GM19455 (cell line): ENCODE measurements at regions not wholly inside any gene's neighbourhood (a gene's known extent, or its start where the extent isn't known, plus 50 kb on each side); places are given as distances from the start of the nearest gene placed in this dataset.
"Not testable (repeated sequence)": the region's sequence is repeated elsewhere in the genome, so short reads cannot be mapped to it uniquely, and the experiment has no call there.

ENCODE experiments used
- ATAC-seq: cut with Tn5 transposase; IDR thresholded peaks from one replicate; pipeline ENCODE4 v1.9.1; 2021; ENCODE audit not compliant: unreplicated experiment

DNA sequence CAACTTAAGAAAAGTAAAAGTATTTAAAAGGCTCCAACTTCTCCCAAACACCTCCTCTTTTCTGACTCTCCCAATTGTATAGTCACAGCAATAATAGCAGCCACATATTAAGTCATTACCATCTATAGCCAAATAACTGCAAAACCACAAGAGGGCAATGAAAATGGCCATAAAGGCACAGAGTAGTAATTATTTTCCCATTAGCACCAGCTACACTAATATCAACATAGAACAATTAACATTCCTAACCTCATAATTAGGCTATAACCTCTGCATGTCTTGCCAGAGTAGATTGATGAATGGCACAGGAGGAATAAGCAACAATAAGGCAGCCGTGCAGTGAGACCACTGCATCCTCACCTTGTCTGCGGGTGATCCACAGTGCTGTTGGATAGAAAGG lies 226.4 kb upstream of the SERP2 start:
- ATAC-seq: no peak

DNA sequence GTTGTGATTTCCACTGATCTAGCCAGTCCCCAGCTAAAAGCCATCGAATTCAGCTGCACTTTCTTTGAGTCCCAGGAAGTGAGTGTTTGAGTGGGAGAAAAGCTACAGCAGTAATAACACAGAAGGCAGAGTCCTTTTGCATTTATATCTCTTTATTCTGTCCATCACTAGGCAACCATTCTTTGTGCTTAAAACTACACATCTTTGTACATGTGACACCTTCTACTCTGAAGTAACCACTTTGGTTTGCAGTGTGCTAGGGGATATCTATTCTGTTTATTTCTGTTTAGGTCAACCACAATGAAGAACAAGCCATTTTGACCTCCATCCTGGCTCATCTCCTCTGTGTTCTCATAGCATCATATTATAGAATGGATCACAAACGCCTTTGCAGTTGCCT lies 226.0 kb upstream of the SERP2 start:
- ATAC-seq: no peak

DNA sequence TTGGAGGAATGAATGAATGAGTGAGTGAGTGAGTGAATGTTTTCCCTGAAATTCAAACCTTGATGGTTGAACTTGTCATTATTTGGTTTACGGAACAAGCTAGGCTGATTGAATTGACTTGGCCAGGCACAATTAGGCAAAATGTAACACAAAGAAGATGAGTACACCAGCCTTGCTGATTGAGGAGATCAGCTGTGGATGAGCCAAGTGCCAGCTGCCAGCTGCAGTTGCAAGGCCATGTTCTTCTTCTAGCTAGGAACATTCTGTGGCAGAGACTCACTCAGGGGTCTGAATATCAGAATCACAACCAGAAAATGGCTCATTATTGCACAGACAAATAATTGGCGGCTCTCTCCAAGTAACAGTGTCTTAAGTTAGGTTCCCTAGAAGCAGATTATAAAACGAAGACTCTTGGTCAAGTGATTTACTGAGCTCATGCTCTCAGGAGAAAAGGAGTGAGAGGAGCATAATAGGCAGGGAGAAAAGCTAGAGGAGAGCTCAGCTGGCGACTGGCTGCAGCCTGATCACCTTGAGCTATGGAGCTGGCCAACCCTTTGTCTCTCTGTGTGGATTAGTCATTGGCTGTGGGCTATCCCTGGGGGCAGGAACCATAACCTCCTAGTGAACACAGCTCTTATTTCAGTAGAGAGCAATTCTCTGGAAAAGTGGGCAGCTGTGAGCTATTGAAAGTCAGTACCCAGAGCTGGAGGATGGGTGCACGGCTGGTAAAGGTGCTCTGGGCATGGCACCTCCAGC lies 225.3 kb upstream of the SERP2 start:
- ATAC-seq: no peak

DNA sequence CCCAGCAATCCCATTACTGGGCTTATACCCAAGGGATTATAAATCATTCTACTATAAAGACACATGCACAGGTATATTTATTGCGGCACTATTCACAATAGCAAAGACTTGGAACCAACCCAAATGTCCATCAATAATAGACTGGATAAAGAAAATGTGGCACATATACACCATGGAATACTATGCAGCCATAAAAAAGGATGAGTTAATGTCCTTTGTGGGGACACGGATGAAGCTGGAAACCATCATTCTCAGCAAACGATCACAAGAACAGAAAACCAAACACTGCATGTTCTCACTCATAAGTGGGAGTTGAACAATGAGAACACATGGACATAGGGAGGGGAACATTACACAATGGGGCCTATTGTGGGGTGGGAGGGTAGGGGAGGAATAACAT lies 224.4 kb upstream of the SERP2 start:
- ATAC-seq: not testable (repeated sequence)

DNA sequence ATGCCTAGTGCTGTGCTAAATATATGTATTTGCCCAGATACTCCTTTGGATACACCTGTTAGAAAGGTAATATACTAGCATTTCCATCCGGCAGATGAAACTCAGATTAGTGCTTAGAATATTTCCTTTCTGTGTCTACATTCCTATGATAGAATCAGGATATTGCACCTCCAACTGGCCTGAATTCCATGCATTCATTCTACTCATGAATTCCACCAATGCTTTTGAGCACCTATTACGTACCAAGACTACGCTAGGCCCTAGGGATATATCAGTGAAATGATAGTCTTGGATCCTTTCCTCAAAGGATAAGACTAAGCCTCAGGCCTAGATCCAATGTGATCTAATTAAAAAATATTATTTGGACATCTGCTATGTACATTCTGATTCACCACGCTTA lies 223.8 kb upstream of the SERP2 start:
- ATAC-seq: no peak

DNA sequence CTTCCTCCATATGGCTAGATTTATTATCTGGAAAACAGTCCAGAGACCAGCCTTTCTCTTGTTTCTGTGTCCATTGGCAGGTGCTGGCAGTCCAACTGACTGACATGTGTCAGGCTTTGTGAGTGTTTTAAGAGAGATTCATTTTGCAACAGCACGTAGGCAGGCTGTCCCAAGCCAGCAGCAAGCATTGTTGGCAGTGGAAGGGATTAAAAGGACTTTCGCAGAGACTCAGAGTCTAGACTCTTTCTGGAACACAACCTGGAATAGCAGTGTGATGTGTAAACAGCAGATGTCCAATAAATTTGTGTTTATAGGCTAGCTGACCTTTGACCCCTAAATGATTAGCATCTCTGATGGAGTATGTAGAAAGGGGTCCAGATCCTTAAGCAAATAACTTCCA lies 222.2 kb upstream of the SERP2 start:
- ATAC-seq: no peak

DNA sequence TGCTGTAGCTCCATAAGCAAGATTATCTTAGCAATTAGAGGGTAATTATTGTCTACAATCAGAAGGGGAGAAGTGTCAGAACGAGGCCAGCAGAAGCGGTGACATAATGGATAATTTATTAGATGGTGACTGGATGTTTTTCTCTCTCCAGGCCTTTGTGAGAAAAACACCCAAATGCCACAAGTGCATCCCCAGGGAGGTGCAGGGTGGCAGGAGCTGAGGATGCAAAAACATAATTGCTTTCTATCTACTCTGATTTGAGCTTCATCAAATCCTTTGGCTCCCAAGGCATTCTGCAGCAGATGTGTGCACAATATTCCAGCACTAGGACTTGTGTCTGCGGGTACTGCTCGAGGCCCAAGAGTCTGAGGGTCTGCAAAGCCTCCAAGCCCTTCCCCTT lies 220.1 kb upstream of the SERP2 start:
- ATAC-seq: no peak

DNA sequence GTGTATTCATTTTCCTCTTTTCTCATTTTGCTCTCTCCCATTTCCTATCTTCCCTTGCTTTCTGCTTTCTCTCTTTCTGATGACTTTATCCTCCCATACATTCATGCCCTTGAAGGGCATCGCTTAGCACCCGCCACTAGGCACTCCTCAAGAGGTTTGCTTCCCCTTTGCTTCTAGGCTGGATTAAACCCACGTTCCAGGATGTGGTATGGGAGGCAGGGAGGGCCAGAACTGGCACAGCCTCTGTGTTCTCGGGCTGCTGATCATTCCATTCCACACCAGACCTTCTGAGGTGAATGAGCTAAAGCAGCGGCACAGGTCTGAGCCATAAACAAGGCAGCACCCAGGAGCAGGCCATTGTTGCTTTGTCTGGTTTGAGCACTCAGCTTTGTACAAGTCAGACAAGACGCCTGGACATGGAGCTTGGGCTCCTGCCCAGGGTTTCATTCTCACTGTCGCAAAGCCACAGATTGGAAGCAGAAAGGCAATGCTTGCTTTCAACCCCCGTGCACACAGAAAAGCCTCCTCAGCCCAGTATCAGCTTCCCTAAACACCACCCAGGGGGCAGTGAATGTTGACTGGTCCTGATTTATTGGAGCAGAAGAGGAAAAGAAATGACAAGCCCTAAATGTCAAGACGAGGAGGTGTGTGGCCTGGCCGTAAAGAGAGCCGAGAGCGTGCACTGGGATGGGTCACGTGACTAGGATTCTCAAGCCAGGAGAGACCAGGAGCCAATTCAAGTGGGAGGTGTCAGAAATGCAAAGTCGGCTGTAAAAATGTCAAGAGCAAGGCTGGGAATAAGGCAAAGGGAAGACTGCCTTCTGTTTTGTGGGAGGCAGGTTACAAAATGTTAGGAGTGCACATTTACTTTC lies 218.0 kb upstream of the SERP2 start:
- no peak for ATAC-seq

DNA sequence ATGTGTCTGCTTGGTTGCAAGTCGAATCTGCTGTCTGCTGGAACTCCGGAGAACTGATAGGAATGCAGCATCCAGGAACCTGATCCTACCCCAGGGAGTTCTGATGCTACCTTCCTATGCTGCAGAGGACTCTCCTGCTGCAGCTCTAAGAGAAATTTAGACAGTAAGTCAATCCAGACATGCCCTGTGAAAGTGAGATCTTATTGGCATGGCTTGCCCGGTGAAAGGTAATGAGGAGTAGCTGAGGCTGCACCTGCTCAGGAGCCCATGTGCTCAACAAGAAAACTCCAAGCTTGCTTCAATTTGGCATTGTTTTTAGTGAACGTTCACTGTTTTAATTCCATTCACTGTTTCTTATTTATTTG lies 217.3 kb upstream of the SERP2 start:
- no peak for ATAC-seq

DNA sequence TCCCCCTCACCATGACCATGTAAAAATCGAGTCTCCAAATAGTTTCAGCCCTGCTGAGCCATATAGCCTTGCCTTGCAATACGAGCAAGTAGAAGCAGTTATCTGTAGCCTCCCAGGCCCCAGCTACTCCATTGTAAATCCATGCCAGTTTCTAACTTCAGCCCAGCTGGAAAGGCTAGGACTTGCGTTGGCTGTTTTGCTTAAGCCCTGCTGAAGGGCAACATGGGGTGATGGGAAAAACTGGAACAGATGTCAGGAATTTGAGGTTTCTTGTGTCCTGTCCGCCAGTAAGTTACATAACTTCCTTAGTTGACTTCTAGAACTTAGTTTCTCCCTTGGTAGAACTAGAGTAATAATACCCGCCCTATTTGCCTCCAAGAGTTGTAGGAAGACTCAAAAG lies 216.0 kb upstream of the SERP2 start:
- no peak for ATAC-seq

DNA sequence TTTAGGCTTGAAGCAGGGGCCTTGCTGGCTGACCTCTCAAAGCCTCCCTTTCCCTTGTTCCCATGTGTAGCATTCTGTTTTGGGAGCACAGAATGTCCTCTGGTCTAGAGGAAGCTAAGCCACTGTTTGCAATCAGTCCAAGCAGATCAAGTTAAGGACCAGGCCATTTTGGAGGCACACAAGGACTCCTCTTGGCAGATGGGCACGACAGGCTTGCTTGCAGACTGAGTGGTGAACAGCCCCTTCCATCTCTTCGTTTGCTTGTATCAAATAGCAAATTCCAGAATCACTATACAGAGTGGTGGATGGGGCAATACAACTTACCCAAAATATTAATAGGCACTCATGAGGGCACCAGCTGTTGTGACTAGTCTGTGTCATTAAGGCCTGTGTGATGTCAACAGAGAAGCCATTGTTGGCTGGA lies 215.5 kb upstream of the SERP2 start:
- no peak for ATAC-seq

DNA sequence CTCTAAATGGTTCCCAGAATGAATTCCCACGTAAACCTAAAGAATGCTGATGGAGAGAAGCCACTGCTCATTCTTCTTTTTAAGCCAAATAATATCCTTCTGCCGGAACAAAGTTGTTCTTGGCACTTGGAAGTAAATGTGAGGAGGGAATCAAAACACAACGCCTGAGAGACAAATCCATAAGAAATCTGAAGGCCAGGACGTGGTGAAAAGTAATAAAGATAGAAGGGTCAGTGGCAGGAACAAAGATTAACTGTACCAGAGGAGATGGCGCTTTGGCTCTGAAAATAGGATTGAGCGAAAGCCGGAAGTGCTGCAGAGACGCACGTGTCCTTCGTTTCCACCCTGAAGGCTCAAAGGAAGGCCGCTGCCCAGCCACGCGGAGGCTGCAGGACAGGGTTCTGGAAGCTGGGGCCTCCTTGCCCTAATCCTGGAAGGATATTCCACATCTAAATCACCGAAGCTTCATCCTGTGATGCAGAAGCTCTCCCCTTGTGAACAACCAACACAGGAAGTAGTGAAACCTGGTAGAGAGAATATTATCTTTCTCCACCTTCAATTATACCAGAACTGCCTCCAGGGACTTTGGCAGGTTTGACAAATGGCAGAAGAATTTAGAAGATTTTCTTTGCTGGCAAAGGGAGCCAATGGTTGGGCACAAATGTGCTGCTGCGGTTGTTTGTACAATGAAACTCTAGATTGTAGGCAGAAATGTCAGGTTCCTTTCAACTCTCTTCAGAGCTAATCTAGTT lies 214.6 kb upstream of the SERP2 start:
- ATAC-seq: no peak

DNA sequence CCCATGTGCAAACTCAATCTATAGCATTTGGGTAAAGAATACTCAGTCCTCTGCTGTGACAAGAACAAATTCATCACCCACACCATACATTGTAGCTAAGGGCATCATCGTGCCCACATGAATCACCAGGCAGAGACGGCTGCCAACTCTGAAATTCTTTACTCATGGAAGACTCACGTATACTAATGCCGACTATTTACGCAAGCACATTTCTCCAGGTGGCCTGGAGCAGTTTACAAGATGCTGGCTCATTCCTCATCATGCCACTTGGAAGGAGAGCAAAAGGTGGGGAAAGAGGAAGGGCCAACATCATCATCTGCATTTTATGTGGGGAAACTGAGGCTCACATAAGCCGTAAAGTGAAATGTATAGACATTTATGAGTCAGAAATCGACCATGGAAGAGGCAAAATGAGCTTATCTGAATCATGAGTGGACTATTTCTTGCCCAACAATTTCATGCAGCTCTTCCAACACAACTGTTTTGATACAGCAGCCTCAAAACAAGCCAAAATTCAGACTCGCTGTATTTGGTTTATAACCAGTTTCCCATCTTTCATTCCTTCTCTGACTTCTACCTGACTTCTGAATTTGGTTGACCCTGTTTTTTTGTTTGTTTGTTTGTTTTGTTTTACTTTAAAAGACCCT lies 213.9 kb upstream of the SERP2 start:
- ATAC-seq: no peak

DNA sequence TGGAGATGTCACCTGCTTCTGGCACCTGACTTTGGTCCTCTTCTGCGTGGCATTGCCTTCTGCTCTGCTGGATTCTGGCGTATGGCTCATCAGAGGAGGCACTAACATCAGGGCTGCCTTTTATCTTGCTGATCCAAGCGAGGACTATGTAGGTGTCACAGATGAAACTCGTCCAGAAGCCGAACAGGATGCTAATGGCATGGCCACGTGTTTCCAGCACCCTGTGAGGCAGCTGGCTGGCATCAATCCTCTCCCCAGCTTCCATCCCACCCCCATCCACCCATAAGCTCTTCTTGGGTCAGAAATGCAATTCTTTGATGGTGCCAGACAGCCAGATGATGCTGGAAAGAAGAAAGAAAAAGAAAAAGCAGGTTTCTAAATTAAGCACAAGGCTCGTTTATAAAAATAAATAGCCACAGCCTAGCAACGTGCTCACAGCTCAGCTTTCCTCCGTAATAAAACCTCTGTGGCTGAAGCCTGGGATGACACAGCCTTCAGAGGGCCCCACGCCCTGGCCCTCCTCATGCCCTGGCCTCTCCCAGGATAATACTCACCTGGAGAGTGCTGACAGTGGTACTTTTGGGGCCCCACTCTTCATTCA lies 212.9 kb upstream of the SERP2 start:
- ATAC-seq: no peak

DNA sequence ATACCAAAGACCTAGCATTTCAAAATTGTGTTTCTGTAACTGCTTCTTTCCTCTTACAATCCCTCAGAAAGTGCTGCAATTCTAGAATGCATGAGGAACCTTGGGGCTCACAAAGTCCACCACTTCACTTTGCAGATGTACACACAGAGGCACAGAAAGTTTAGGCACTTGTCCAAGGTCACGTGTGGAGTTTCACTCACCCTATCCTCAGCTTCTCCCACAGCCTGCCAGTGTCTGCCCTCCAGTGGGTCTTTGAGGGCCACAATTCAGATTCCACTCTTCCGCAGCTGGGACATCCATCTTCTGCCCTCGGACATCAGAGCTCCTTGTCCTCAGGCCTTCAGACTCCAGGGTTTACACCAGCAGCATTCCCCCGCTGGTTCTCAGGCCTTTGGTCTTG lies 210.5 kb upstream of the SERP2 start:
- no peak for ATAC-seq

DNA sequence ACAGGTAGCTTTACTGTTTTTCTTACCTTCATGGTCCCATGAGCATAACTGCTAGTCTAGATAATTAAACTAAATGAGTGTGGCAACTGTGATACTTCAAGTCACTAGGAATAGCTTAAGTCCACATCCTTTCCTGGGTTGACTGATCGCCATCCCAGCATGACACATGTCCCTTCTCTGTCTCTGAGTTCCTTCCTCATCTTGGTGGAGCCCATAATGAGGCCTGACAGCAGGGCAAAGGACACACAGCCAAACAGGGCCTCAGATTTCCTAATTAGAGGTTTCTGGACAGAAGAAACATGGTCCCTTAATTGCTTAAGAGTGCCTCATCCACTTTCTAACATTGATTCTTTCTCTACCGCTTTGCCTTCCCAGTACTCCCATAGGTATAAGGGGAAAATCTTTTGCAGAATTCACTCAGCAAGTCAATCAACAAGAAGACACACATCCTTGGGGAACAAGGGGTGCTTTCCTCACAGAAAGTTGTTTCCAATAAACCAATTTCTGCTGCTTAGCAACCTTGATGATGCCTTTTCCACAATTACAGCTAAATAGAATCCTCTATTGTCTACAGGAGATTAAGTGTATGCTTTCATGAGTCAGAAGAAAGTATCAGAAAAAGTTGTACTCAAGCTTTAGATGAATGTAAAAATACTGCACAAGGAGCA lies 208.3 kb upstream of the SERP2 start:
- no peak for ATAC-seq

DNA sequence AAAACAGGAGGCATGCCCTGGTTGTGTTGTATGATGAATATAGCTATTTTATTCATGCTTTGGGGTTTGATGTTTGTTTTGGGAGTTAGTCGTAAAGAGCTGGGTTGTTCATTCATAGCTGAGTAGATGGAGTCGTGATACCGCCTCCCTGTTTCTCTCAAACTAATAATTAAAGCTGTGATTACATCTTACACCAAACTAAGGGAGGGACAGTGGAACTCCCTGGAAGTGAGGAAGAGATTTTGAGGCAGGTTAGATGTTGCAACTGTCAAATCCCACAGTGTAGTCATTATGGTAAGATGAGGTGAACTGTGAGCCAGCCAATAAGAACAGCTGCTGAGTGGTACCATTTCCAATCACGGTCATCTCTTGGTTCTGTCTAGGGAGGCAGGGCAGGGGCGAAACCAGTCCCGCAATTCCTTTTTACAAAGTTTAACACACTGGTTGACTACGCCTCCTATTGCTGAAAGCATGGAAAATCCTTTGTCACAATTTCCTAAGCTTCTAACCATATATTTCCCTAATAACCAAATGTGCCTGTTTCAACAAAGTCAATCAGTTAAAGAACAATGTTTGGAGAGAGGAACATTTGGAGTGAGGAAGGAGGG lies 207.6 kb upstream of the SERP2 start:
- no peak for ATAC-seq

DNA sequence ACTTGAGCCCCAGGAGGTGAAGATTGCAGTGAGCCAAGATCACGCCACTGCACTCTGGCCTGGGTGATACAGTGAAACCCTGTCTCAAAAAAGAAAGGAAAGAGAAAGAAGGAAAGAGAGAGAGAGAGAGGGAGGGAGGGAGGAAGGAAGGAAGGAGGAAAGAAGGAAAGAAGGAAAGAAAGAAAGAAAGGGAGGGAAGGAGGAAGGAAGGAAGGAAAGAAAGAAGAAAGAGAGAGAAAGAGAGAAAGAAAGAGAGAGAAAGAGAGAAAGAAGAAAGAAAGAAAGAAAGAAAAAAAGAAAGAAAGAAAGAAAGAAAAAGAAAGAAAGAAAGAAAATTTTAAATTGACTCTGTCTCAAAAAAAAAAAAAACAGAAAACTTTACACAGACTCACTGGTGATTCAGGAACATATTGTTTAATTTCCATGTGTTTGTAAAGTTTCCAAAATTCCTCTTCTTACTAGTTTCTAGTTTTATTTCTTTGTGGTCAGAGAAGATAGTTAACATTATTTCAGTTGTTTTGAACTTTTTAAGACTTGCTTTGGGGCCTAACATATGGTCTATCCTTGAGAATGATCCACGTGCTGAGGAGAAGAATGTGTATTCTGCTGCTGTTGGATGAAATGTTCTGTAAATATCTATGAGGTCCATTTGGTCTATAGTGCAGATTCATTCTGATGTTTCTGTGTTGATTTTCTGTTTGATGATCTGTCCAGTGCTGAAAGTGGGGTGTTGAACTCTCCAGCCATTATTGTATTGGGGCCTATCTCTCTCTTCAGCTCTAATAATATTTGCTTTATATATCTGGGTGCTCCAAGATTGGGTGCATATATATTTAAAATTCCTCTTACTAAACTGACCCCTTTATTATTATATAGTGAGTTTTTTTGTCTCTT lies 204.4 kb upstream of the SERP2 start:
- ATAC-seq: no peak

DNA sequence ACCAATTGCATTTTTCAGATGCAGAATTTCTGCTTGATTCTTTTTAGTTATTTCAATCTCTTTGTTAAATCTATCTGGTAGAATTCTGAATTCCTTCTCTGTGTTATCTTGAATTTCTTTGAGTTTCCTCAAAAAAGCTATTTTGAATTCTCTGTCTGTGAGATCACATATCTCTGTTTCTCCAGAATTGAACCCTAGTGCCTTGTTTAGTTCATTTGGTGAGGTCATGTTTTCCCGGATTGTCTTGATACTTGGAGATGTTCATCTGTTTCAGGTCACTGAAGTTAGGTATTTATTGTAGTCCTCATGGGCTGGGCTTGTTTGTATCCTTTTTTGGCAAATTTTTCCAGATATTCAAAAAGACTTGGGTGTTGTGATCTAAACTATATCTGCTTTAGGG lies 202.9 kb upstream of the SERP2 start:
- no peak for ATAC-seq
